ENCODE measurements at regions not wholly inside any gene's neighbourhood (a gene's known extent, or its start where the extent isn't known, plus 50 kb on each side); places are given as distances from the start of the nearest gene placed in this dataset.
A peak's percentile ranks its signal among the peaks of the same experiment; 100 is the strongest.

GRCh38 chr1:204736836-204737235, 51.3 kb upstream of the LRRN2 start:
- no peak for DNase-seq (ENCODE audit: low read depth in 4 of 4, low spot score in 1 of 4)

GRCh38 chr1:204738506-204738905, 53.0 kb upstream of the LRRN2 start:
- DNase-seq (ENCODE audit: low read depth in 4 of 4, low spot score in 1 of 4): no peak

GRCh38 chr1:204740354-204740753, 54.8 kb upstream of the LRRN2 start:
- no peak for DNase-seq (ENCODE audit: low read depth in 4 of 4, low spot score in 1 of 4)

- no peak for DNase-seq (ENCODE audit: low read depth in 4 of 4, low spot score in 1 of 4)
Measured at GRCh38 chr1:204741440-204741839, 55.9 kb upstream of the LRRN2 start.

GRCh38 chr1:204742676-204743251, 57.2 kb upstream of the LRRN2 start:
- DNase-seq (ENCODE audit: low read depth in 4 of 4, low spot score in 1 of 4): no peak

- no peak for DNase-seq (ENCODE audit: low read depth in 4 of 4, low spot score in 1 of 4)
Measured at GRCh38 chr1:204744107-204744779, 58.7 kb upstream of the LRRN2 start.

- DNase-seq (ENCODE audit: low read depth in 4 of 4, low spot score in 1 of 4): peak in 3 of 4 experiments; percentile 24 to 25 (median 24)
Measured at GRCh38 chr1:204746838-204747442, 61.4 kb upstream of the LRRN2 start.

- DNase-seq (ENCODE audit: low read depth in 4 of 4, low spot score in 1 of 4): no peak
Measured at GRCh38 chr1:204751480-204751879, 65.9 kb upstream of the LRRN2 start.

- no peak for DNase-seq (ENCODE audit: low read depth in 4 of 4, low spot score in 1 of 4)
Measured at GRCh38 chr1:204751883-204752687, 66.5 kb upstream of the LRRN2 start.

- no peak for DNase-seq (ENCODE audit: low read depth in 4 of 4, low spot score in 1 of 4)
Measured at GRCh38 chr1:204752688-204753040, 67.1 kb upstream of the LRRN2 start.

GRCh38 chr1:204754821-204755220, 69.3 kb upstream of the LRRN2 start:
- no peak for DNase-seq (ENCODE audit: low read depth in 4 of 4, low spot score in 1 of 4)

GRCh38 chr1:204756349-204756748, 70.8 kb upstream of the LRRN2 start:
- no peak for DNase-seq (ENCODE audit: low read depth in 4 of 4, low spot score in 1 of 4)

GRCh38 chr1:204756811-204757210, 71.3 kb upstream of the LRRN2 start:
- DNase-seq (ENCODE audit: low read depth in 4 of 4, low spot score in 1 of 4): no peak

- DNase-seq (ENCODE audit: low read depth in 4 of 4, low spot score in 1 of 4): no peak
Measured at GRCh38 chr1:204758601-204759000, 73.1 kb upstream of the LRRN2 start.

GRCh38 chr1:204760350-204760749, 74.8 kb upstream of the LRRN2 start:
- DNase-seq (ENCODE audit: low read depth in 4 of 4, low spot score in 1 of 4): no peak

GRCh38 chr1:204760757-204761156, 75.2 kb upstream of the LRRN2 start:
- no peak for DNase-seq (ENCODE audit: low read depth in 4 of 4, low spot score in 1 of 4)

- DNase-seq (ENCODE audit: low read depth in 4 of 4, low spot score in 1 of 4): peak; percentile 1 to 67 (median 43)
Measured at GRCh38 chr1:204763773-204764427, 78.4 kb upstream of the LRRN2 start.

- DNase-seq (ENCODE audit: low read depth in 4 of 4, low spot score in 1 of 4): no peak
Measured at GRCh38 chr1:204769997-204770396, 84.5 kb upstream of the LRRN2 start.

- no peak for DNase-seq (ENCODE audit: low read depth in 4 of 4, low spot score in 1 of 4)
Measured at GRCh38 chr1:204771358-204771757, 85.8 kb upstream of the LRRN2 start.

- no peak for DNase-seq (ENCODE audit: low read depth in 4 of 4, low spot score in 1 of 4)
Measured at GRCh38 chr1:204773246-204773645, 87.7 kb upstream of the LRRN2 start.

GRCh38 chr1:204775546-204775945, 90.0 kb upstream of the LRRN2 start:
- no peak for DNase-seq (ENCODE audit: low read depth in 4 of 4, low spot score in 1 of 4)

Measured in stimulated activated CD4-positive, alpha-beta T cell treated with anti-CD3 and anti-CD28 coated beads, Interleukin-1b, Interleukin-23, amount 100 ng/mL, for 24 hours (primary cell).